ENCODE measurements at regions not wholly inside any gene's neighbourhood (a gene's known extent, or its start where the extent isn't known, plus 50 kb on each side); places are given as distances from the start of the nearest gene placed in this dataset.

DNA sequence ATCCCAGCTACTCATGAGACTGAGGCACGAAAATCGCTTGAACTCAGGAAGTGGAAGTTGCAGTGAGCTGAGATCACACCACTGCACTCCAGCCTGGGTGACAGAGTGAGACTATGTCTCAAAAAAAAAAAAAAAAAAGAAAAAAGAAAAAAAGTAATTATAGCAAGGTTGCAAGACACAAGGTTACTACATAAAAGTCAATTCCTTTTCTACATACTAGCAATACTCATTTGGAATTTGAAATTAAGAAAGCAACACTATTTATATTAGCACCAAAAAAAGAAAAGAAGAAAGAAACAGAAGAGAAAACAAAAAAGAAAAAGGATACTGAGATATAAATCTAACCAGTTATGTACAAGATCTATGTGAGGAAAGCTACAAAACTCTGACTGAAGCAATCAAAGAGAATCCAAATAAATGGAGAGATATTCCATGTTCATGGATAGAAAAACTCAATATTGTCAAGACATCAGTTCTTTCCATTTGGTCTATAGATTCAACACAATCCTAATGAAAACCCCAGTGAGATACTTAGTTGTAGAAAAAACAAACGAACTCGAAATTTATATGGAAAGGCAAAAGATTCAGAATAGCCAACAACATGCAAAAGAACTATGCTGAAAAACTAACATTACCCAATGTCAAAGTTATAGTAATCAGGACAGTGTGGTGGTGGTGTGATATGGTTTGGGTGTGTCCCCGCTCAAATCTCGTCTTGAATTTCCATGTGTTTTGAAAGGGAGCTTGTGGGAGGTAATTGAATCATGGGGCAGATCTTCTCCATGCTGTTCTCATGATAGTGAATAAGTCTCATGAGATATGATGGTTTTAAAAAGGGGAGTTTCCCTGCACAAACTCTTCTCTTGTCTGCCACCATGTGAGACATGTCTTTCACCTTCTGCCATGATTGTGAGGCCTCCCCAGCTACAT lies 73.3 kb downstream of the GPX5 start:
- no peaks in the 10 kb centered on the region for H3K36me3 ChIP-seq (ENCODE audit: control insufficient read depth, insufficient read depth, low read length)
- no peak for DNase-seq
- H3K4me3 ChIP-seq (ENCODE audit: insufficient read depth, low read depth, low read length, poor library complexity, severe bottlenecking), result no peak overlapping the region
- H3K27ac ChIP-seq (ENCODE audit: insufficient read depth, low read length, poor library complexity, severe bottlenecking), result no peak overlapping the region
- no peaks in the 10 kb centered on the region for H3K9me3 ChIP-seq (ENCODE audit: control insufficient read depth, low read length)
- H3K4me1 ChIP-seq (ENCODE audit: control insufficient read depth, insufficient read depth, low read length, poor library complexity, severe bottlenecking), result no peaks in the 10 kb centered on the region
- no peaks in the 10 kb centered on the region for H3K27me3 ChIP-seq (replicated peaks; ENCODE audit: control insufficient read depth, insufficient read depth, low read length, poor library complexity, severe bottlenecking)

DNA sequence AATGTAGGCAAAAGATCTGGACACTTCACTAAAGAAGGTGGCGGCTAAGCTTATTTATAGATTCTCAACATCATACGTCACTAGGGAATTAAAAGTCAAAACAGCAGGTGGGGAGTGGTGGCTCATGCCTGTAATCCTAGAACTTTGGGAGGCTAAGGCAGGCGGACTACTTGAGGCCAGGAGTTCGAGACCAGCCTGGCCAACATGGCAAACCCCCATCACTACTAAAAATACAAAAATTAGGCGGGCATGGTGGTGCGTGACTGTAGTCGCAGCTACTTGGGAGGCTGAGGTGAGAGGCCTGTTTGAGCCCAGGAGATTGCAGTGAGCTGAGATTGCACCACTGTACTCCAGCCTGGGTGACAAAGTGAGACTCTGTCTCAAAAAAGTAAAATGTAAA lies 74.6 kb downstream of the GPX5 start:
- H3K4me3 ChIP-seq (ENCODE audit: insufficient read depth, low read depth, low read length, poor library complexity, severe bottlenecking), result no peak overlapping the region
- no peaks in the 10 kb centered on the region for H3K9me3 ChIP-seq (ENCODE audit: control insufficient read depth, low read length)
- H3K36me3 ChIP-seq (ENCODE audit: control insufficient read depth, insufficient read depth, low read length), result no peaks in the 10 kb centered on the region
- H3K27me3 ChIP-seq (replicated peaks; ENCODE audit: control insufficient read depth, insufficient read depth, low read length, poor library complexity, severe bottlenecking), result no peaks in the 10 kb centered on the region
- no peak overlapping the region for H3K27ac ChIP-seq (ENCODE audit: insufficient read depth, low read length, poor library complexity, severe bottlenecking)
- H3K4me1 ChIP-seq (ENCODE audit: control insufficient read depth, insufficient read depth, low read length, poor library complexity, severe bottlenecking), result no peaks in the 10 kb centered on the region
- DNase-seq, result no peak

DNA sequence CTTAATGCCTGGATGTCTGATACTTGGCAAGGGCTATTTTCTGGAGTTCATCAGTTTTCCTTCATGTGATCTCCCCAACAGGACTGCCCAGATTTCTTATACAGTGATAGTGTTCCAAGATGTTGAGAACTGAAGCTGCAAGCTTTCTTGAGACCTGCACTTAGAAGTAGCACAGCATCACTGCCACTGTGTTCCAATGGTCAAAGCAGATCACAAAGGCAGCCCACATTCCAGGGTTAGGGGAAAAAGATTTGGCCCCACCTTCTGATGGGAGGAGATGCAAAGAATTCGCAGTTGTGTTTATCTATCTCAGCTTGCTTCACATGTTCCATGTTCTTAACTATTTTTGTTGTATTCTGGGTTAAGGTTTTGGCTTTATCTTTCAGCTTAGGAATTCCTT lies 78.2 kb downstream of the GPX5 start:
- Histone ChIP-seq H3K4me1 (ENCODE audit: control insufficient read depth, insufficient read depth, low read length, poor library complexity, severe bottlenecking) (no peaks in the 10 kb centered on the region), H3K4me3 (ENCODE audit: insufficient read depth, low read depth, low read length, poor library complexity, severe bottlenecking) (no peak overlapping the region), H3K27ac (ENCODE audit: insufficient read depth, low read length, poor library complexity, severe bottlenecking) (no peak overlapping the region), H3K9me3 (ENCODE audit: control insufficient read depth, low read length) (no peaks in the 10 kb centered on the region), H3K27me3 (replicated peaks; ENCODE audit: control insufficient read depth, insufficient read depth, low read length, poor library complexity, severe bottlenecking) (peaks cover 18% of the 10 kb centered on the region), H3K36me3 (ENCODE audit: control insufficient read depth, insufficient read depth, low read length) (no peaks in the 10 kb centered on the region)
- DNase-seq, result no peak

DNA sequence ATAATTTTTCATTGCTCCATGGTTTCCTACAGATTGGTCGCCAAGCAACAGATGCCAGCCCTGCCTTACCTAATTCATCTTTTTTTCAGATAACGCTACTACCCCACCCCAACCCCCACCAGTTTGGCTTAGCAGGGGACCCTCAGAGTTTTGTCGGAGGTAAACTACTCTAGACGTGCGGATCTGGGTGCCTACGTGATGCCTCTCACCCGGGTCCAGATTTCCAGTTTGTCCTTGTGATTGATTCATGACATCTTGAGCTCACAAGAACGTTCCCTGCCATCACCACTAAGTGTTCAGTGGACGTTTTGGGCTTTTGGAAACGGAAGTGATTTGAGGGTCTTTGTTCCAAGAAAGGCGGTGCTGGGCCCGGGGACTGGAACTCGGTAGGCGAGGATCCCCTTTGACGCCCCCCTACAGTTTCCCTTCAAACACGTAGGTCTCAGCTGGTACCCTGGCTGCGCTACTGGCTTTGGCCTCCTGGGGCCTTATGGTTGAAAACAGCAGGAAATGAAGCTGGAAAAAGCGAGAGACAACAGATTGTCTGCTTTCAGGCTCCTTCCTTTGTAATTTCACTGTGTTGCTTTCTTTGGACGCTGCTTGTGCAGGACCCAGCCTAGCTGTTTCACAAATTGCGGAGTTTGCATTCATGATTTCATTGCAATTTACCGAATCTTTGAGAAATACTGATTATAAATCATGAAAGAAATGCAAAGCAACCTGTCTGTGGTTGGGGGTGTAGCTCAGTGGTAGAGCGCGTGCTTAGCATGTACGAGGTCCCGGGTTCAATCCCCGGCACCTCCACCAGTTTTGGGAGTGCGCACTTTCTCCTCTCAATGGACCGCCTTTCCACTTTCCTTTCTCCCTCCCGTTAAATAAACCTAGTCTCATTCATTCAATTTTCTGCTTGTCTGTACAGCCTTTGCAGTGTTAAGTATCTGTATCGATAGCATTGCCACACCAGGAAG lies 81.0 kb downstream of the GPX5 start:
- Histone ChIP-seq H3K27me3 (replicated peaks; ENCODE audit: control insufficient read depth, insufficient read depth, low read length, poor library complexity, severe bottlenecking) (peaks cover 20% of the 10 kb centered on the region), H3K36me3 (ENCODE audit: control insufficient read depth, insufficient read depth, low read length) (no peaks in the 10 kb centered on the region), H3K4me1 (ENCODE audit: control insufficient read depth, insufficient read depth, low read length, poor library complexity, severe bottlenecking) (no peaks in the 10 kb centered on the region), H3K4me3 (ENCODE audit: insufficient read depth, low read depth, low read length, poor library complexity, severe bottlenecking) (no peak overlapping the region), H3K27ac (ENCODE audit: insufficient read depth, low read length, poor library complexity, severe bottlenecking) (no peak overlapping the region), H3K9me3 (ENCODE audit: control insufficient read depth, low read length) (no peaks in the 10 kb centered on the region)
- no peak for DNase-seq

DNA sequence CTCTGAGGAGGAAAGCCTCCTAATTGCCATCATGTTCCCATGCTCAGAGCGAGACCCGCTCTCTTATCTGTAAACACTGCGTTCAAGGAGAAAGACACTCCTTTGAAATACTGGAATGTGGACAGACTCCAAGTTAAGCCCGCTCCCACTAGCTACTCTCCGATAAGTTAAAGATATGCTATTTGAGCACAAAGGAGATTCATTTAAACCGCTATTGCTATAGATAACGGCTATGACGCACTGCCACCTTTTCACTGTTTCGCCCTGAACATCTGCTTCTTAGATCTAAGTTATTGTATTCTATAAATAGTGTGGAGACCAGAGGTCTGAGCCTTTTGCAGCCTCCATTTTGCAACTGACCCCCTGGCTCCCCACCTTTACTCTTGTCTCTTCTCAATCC lies 82.3 kb downstream of the GPX5 start:
- peaks cover 20% of the 10 kb centered on the region for H3K27me3 ChIP-seq (replicated peaks; ENCODE audit: control insufficient read depth, insufficient read depth, low read length, poor library complexity, severe bottlenecking)
- DNase-seq, result no peak
- H3K27ac ChIP-seq (ENCODE audit: insufficient read depth, low read length, poor library complexity, severe bottlenecking), result no peak overlapping the region
- no peaks in the 10 kb centered on the region for H3K4me1 ChIP-seq (ENCODE audit: control insufficient read depth, insufficient read depth, low read length, poor library complexity, severe bottlenecking)
- no peaks in the 10 kb centered on the region for H3K36me3 ChIP-seq (ENCODE audit: control insufficient read depth, insufficient read depth, low read length)
- H3K4me3 ChIP-seq (ENCODE audit: insufficient read depth, low read depth, low read length, poor library complexity, severe bottlenecking), result no peak overlapping the region
- no peaks in the 10 kb centered on the region for H3K9me3 ChIP-seq (ENCODE audit: control insufficient read depth, low read length)

DNA sequence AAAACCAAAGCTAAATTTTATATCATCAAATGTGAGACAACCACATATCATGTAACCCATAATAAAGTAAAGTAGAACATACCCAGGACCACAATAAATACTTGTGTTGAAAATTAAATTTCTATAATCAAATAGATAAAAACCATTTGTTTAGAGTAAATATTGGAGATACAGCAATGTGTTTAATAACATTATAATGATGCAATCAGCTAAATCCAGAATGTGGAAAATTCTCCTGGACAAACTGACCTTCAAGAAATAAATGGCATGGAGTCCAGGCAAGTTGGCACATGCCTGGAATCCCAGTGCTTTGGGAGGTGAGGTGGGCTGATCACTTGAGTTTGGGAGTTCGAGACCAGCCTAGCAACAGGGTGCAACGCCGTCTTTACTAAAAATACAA lies 84.0 kb downstream of the GPX5 start:
- Histone ChIP-seq H3K27me3 (replicated peaks; ENCODE audit: control insufficient read depth, insufficient read depth, low read length, poor library complexity, severe bottlenecking) (peaks cover 20% of the 10 kb centered on the region), H3K27ac (ENCODE audit: insufficient read depth, low read length, poor library complexity, severe bottlenecking) (no peak overlapping the region)

DNA sequence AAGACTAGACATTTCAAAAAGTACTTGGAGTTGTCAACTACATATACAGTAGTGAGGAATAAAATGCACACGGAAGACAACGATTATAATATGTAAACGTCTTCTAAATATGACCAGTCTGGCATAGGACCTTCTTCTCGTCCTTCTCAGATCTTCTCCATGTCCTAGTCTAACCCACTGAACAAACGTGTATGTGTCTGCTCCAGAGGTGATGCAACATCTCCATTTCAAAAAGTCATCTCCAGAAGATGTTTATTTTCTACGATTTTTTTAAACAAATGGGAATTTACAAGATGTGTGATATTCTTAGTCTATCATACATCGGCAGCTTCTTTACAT lies 89.9 kb downstream of the GPX5 start:
- Histone ChIP-seq H3K27me3 (replicated peaks; ENCODE audit: control insufficient read depth, insufficient read depth, low read length, poor library complexity, severe bottlenecking) (peaks cover 22% of the 10 kb centered on the region), H3K9me3 (ENCODE audit: control insufficient read depth, low read length) (no peaks in the 10 kb centered on the region), H3K4me1 (ENCODE audit: control insufficient read depth, insufficient read depth, low read length, poor library complexity, severe bottlenecking) (no peaks in the 10 kb centered on the region), H3K36me3 (ENCODE audit: control insufficient read depth, insufficient read depth, low read length) (no peaks in the 10 kb centered on the region), H3K4me3 (ENCODE audit: insufficient read depth, low read depth, low read length, poor library complexity, severe bottlenecking) (no peak overlapping the region), H3K27ac (ENCODE audit: insufficient read depth, low read length, poor library complexity, severe bottlenecking) (no peak overlapping the region)
- DNase-seq, result no peak

More for the DNA sequence above, 84.0 kb downstream of the GPX5 start:
- Histone ChIP-seq H3K4me3 (ENCODE audit: insufficient read depth, low read depth, low read length, poor library complexity, severe bottlenecking) (no peak overlapping the region), H3K9me3 (ENCODE audit: control insufficient read depth, low read length) (no peaks in the 10 kb centered on the region), H3K4me1 (ENCODE audit: control insufficient read depth, insufficient read depth, low read length, poor library complexity, severe bottlenecking) (no peaks in the 10 kb centered on the region), H3K36me3 (ENCODE audit: control insufficient read depth, insufficient read depth, low read length) (no peaks in the 10 kb centered on the region)
- no peak for DNase-seq

DNA sequence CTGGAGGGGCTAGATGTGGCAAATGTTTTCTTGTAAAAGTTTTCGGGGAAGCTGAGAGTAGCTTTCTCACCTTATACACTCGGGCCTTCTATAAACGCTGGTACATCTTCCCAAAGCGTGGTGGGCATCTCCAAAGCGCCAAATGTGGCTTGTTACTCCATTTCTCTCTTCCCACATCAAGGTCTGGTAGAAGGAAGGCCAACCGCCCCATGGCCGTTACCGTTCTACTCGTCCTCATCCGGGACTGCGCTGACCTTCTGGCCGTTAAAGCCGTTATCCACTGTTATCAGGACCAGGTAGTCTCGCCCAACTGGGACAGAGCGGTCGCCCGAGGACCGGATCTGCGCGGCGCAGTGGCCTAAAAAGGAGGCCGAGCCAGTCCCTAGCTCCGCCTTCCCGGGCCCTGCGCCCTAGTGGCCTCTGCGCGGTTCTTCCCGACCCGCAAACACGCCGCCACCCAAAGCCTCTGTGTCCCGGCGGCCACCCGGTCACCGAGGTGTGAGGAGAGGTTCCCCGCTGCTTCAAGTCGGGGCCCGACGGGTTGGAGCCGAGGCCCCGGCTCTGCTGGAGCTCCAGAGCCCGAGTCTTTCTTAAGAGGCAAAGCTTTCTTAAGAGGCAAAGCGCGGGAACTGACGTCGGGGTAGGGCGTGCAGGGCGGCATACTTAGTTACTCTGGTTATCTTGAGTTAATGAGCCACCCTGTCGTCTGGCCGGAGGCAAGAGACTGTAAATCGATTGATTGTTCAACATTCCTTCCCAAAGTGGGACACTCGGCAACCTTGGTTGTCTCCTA lies 90.5 kb downstream of the GPX5 start:
- Histone ChIP-seq H3K4me1 (ENCODE audit: control insufficient read depth, insufficient read depth, low read length, poor library complexity, severe bottlenecking) (no peaks in the 10 kb centered on the region), H3K36me3 (ENCODE audit: control insufficient read depth, insufficient read depth, low read length) (no peaks in the 10 kb centered on the region), H3K4me3 (ENCODE audit: insufficient read depth, low read depth, low read length, poor library complexity, severe bottlenecking) (no peak overlapping the region), H3K9me3 (ENCODE audit: control insufficient read depth, low read length) (no peaks in the 10 kb centered on the region), H3K27ac (ENCODE audit: insufficient read depth, low read length, poor library complexity, severe bottlenecking) (no peak overlapping the region), H3K27me3 (replicated peaks; ENCODE audit: control insufficient read depth, insufficient read depth, low read length, poor library complexity, severe bottlenecking) (peaks cover 22% of the 10 kb centered on the region)
- DNase-seq, result no peak

DNA sequence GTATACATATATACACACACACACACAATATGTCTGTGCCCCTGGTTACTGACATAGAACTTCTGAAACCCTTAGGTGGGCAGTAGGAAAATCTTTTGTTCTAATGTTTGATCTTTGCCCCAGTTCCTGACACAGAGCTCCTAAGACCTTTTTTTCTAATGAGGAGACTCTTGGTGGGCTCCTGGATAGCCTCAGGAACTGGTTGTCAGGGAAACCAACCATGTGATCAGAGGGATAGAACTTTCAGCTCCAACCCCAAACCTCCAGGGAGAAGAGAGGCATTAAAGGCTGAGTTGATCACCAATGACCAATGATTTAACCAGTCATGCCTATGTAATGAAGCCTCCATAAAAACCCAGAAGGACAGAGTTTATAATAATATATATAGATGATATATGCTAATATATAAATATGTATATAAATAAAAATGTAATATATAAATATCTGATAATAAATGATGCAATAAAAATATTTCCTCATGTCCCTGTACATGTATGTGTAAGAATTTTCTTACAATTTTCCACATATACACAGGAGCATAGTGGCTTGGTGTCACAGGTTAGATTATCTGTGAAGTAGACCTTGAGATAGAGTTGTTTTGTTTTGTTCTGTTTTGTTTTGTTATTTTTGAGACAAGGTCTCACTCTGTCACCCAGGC lies 93.3 kb downstream of the GPX5 start:
- H3K9me3 ChIP-seq (ENCODE audit: control insufficient read depth, low read length), result no peaks in the 10 kb centered on the region
- H3K4me1 ChIP-seq (ENCODE audit: control insufficient read depth, insufficient read depth, low read length, poor library complexity, severe bottlenecking), result no peaks in the 10 kb centered on the region
- no peak for DNase-seq
- H3K36me3 ChIP-seq (ENCODE audit: control insufficient read depth, insufficient read depth, low read length), result no peaks in the 10 kb centered on the region
- peaks cover 22% of the 10 kb centered on the region for H3K27me3 ChIP-seq (replicated peaks; ENCODE audit: control insufficient read depth, insufficient read depth, low read length, poor library complexity, severe bottlenecking)
- H3K4me3 ChIP-seq (ENCODE audit: insufficient read depth, low read depth, low read length, poor library complexity, severe bottlenecking), result no peak overlapping the region
- no peak overlapping the region for H3K27ac ChIP-seq (ENCODE audit: insufficient read depth, low read length, poor library complexity, severe bottlenecking)

Data from effector memory CD4-positive, alpha-beta T cell (primary cell).